ENCODE measurements at regions not wholly inside any gene's neighbourhood (a gene's known extent, or its start where the extent isn't known, plus 50 kb on each side); places are given as distances from the start of the nearest gene placed in this dataset.

- TF ChIP-seq ARNTL (CRISPR knock-in tag; IDR thresholded peaks at IDR 0.05; ENCODE audit: borderline replicate concordance, low read depth) = no peak
- TF ChIP-seq PATZ1 (CRISPR knock-in tag; IDR thresholded peaks at IDR 0.05; ENCODE audit: borderline replicate concordance) = no peak
- no peak for TF ChIP-seq ZFP30 (CRISPR knock-in tag; IDR thresholded peaks at IDR 0.05)
- TF ChIP-seq ZFP3 (CRISPR knock-in tag; IDR thresholded peaks at IDR 0.05) = no peak
- TF ChIP-seq ZNF565 (CRISPR knock-in tag; conservative IDR thresholded peaks at IDR 0.05; ENCODE audit: low read depth) = no peak
- no peak for TF ChIP-seq ISL1 (CRISPR knock-in tag; IDR thresholded peaks at IDR 0.05)
- TF ChIP-seq OSR1 (CRISPR knock-in tag; IDR thresholded peaks at IDR 0.05) = no peak
- TF ChIP-seq BACH2 (CRISPR knock-in tag; IDR thresholded peaks at IDR 0.05; ENCODE audit: borderline replicate concordance) = no peak
- TF ChIP-seq ZNF8 (CRISPR knock-in tag; IDR thresholded peaks at IDR 0.05) = no peak
- no peak for TF ChIP-seq CSDC2 (CRISPR knock-in tag; IDR thresholded peaks at IDR 0.05)
These were observed 207.4 kb upstream of the CDH13 start for GRCh38 chr16:82419332-82419731.

Measured in SK-N-SH treated with all-trans-retinoic acid at 6 μM for 48 hours (cell line).